Right lobe of liver (tissue), 4 donors: ENCODE measurements at regions not wholly inside any gene's neighbourhood (a gene's known extent, or its start where the extent isn't known, plus 50 kb on each side); places are given as distances from the start of the nearest gene placed in this dataset.

Experiments
- POLR2A ChIP-seq: fragments of 450-650 bp; IDR thresholded peaks from one replicate; pipeline ENCODE4 v1.6.1; 2017; ENCODE audit warnings: antibody characterized with exemption, mild to moderate bottlenecking
- TF ChIP-seq, protein P1 (sequence below), 4 donors: fragments of 200-600 bp in 3 of 4; fragments of 450-650 bp in 1 of 4; IDR thresholded peaks; one replicate each; pipeline versions ENCODE4 v1.5.1 to v1.8.0; 2016 to 2022; ENCODE audit warnings: antibody characterized with exemption in 4 of 4, mild to moderate bottlenecking in 2 of 4
- donor health status: DM: no; HTN: no; CAD: no.
- donor health status: DM: no; HTN: no; CAD: no.
- donor health status: DM: no; HTN: yes; CAD: no.

- TF ChIP-seq, protein P1, sequence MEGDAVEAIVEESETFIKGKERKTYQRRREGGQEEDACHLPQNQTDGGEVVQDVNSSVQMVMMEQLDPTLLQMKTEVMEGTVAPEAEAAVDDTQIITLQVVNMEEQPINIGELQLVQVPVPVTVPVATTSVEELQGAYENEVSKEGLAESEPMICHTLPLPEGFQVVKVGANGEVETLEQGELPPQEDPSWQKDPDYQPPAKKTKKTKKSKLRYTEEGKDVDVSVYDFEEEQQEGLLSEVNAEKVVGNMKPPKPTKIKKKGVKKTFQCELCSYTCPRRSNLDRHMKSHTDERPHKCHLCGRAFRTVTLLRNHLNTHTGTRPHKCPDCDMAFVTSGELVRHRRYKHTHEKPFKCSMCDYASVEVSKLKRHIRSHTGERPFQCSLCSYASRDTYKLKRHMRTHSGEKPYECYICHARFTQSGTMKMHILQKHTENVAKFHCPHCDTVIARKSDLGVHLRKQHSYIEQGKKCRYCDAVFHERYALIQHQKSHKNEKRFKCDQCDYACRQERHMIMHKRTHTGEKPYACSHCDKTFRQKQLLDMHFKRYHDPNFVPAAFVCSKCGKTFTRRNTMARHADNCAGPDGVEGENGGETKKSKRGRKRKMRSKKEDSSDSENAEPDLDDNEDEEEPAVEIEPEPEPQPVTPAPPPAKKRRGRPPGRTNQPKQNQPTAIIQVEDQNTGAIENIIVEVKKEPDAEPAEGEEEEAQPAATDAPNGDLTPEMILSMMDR (IDR thresholded peaks at IDR 0.05) = no peak
- TF ChIP-seq POLR2A = no peak
Measured at GRCh38 chr14:66092206-66092605, 394.0 kb upstream of the CCDC196 start.
